Smooth muscle cell (in vitro differentiated cells): ENCODE measurements at regions not wholly inside any gene's neighbourhood (a gene's known extent, or its start where the extent isn't known, plus 50 kb on each side); places are given as distances from the start of the nearest gene placed in this dataset.

Source experiments
- DNase-seq: peaks from one replicate; lab custom pipeline; 2025; ENCODE audit not compliant: unreplicated experiment; lab: John Stamatoyannopoulos, UW
- H2AFZ ChIP-seq: fragments of 200-600 bp; sonication (generic); 2 replicates; pipeline ENCODE4 v1.6.0; 2016; ENCODE audit warnings: antibody characterized with exemption, low read depth, mild to moderate bottlenecking
- H3F3A ChIP-seq: fragments of 200-600 bp; sonication (generic); 2 replicates; pipeline ENCODE4 v1.6.0; 2017; ENCODE audit warnings: antibody characterized with exemption, low read depth
- H3K27ac ChIP-seq: fragments of 200-600 bp; sonication (generic); 2 replicates; pipeline ENCODE4 v1.5.1; 2016; ENCODE audit warnings: low read depth, mild to moderate bottlenecking
- H3K27me3 ChIP-seq: fragments of 200-600 bp; sonication (generic); 2 replicates; pipeline ENCODE4 v1.6.1; 2016; ENCODE audit warnings: low read depth, mild to moderate bottlenecking
- H3K36me3 ChIP-seq: fragments of 200-600 bp; sonication (generic); 2 replicates; pipeline ENCODE4 v1.5.1; 2016; ENCODE audit warnings: low read depth
- H3K4me1 ChIP-seq: fragments of 200-600 bp; sonication (generic); 2 replicates; pipeline ENCODE4 v1.5.1; 2016; ENCODE audit warnings: low read depth
- H3K4me2 ChIP-seq: fragments of 200-600 bp; sonication (generic); 2 replicates; pipeline ENCODE4 v1.6.0; 2016; ENCODE audit warnings: mild to moderate bottlenecking
- H3K4me3 ChIP-seq: fragments of 200-600 bp; sonication (generic); 2 replicates; pipeline ENCODE4 v1.5.1; 2016; ENCODE audit warnings: mild to moderate bottlenecking
- H3K79me2 ChIP-seq: fragments of 200-600 bp; sonication (generic); 2 replicates; pipeline ENCODE4 v1.6.0; 2016; ENCODE audit warnings: low read depth, mild to moderate bottlenecking
- H3K9ac ChIP-seq: fragments of 200-600 bp; sonication (generic); 2 replicates; pipeline ENCODE4 v1.6.0; 2016; ENCODE audit warnings: low read depth
- H3K9me3 ChIP-seq: fragments of 200-600 bp; sonication (generic); replicated peaks from 2 replicates; pipeline ENCODE4 v1.5.1; 2016; ENCODE audit warnings: low read depth
- H4K20me1 ChIP-seq: fragments of 200-600 bp; sonication (generic); 2 replicates; pipeline ENCODE4 v1.6.0; 2016; ENCODE audit warnings: low read depth
- WGBS: methylation state at CpG from one replicate; pipeline ENCODE4 v1.1.7; 2016; ENCODE audit warnings: low lambda C conversion rate; 5-methylcytosine and 5-hydroxymethylcytosine counted together
- TF ChIP-seq, protein P1 (sequence below): fragments of 200-600 bp; sonication (generic); IDR thresholded peaks from 2 replicates; pipeline ENCODE4 v1.5.1; 2017; ENCODE audit warnings: borderline replicate concordance, mild to moderate bottlenecking, antibody characterized with exemption; ENCODE audit not compliant: insufficient read depth, poor library complexity, severe bottlenecking

DNA sequence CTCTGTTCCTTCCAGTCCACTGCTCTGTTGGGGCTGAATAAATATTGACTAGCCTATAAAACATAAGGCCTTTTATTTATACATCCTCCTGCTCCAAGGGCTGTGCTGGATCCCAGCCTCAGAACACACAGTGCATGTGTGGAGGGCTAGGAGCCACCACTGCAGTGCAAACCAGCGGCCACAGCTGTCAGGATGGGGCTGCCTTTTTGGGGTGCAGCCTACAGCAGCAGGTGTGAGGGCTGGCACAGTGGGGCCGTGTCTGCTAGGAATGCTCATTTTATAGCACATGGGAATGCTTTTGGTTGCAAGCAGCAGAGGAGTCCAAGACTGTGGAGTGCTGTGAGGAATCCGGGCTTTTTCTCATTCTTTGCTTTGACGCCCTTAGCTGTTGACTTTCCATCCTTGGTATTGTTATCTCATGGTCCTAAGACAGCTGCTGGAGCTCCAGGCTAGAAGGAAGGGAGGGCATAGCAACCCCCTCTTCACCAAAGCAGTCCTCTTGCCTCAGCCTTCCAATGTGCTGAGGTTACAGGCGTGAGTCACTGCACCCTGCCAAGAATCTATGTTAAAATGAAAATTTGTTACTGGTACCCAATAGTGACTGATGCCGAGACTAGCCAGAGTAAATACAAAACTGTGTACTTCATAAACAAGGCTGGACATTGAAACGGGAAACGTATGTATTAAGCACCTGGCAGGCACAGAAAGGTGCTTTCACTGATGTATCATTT is 334.3 kb upstream of the GATB start:
- Histone ChIP-seq H3K36me3 (no peaks in the 10 kb centered on the region), H3K4me1 (no peaks in the 10 kb centered on the region), H3K9me3 (no peaks in the 10 kb centered on the region), H3K27ac (no peak overlapping the region), H2AFZ (no peak overlapping the region), H3K4me2 (no peak overlapping the region), H3K9ac (no peak overlapping the region), H3K4me3 (no peak overlapping the region), H3F3A (no peaks in the 10 kb centered on the region), H3K79me2 (no peaks in the 10 kb centered on the region), H4K20me1 (no peaks in the 10 kb centered on the region), H3K27me3 (peaks cover 6% of the 10 kb centered on the region)
- TF ChIP-seq, protein P1, sequence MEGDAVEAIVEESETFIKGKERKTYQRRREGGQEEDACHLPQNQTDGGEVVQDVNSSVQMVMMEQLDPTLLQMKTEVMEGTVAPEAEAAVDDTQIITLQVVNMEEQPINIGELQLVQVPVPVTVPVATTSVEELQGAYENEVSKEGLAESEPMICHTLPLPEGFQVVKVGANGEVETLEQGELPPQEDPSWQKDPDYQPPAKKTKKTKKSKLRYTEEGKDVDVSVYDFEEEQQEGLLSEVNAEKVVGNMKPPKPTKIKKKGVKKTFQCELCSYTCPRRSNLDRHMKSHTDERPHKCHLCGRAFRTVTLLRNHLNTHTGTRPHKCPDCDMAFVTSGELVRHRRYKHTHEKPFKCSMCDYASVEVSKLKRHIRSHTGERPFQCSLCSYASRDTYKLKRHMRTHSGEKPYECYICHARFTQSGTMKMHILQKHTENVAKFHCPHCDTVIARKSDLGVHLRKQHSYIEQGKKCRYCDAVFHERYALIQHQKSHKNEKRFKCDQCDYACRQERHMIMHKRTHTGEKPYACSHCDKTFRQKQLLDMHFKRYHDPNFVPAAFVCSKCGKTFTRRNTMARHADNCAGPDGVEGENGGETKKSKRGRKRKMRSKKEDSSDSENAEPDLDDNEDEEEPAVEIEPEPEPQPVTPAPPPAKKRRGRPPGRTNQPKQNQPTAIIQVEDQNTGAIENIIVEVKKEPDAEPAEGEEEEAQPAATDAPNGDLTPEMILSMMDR = no peak
- 72% methylated on average over 8 of the region's 8 CpGs for WGBS
- no peak for DNase-seq

DNA sequence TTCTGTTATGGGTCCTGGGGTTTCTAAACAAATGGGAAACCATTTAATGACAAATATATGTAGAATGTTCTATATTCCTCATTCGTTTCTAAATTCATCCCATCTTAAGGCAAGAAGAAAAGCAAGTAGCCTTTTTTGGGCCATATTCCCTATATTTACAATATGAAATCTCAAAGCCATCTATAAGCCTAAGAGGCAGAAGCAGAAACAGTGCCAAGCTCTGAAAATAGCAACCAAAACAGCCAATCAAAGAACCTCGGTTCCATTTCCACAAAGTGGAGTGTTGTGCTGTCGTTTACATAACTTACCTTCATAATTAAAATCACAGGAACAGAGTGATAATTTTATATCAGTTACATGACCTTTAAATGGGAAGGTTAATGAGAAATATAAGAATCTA is 330.6 kb upstream of the GATB start:
- no peak for DNase-seq
- Histone ChIP-seq H2AFZ (no peak overlapping the region), H3K27ac (peak overlapping the region; percentile 24), H3K9me3 (no peaks in the 10 kb centered on the region), H3K9ac (no peak overlapping the region), H3K4me2 (no peak overlapping the region), H4K20me1 (no peaks in the 10 kb centered on the region), H3K4me1 (no peaks in the 10 kb centered on the region), H3K4me3 (no peak overlapping the region), H3F3A (no peaks in the 10 kb centered on the region), H3K36me3 (no peaks in the 10 kb centered on the region), H3K79me2 (no peaks in the 10 kb centered on the region), H3K27me3 (peaks cover 2% of the 10 kb centered on the region)
- TF ChIP-seq, protein P1 = no peak
- WGBS = 94% methylated on average over 3 of the region's 3 CpGs

DNA sequence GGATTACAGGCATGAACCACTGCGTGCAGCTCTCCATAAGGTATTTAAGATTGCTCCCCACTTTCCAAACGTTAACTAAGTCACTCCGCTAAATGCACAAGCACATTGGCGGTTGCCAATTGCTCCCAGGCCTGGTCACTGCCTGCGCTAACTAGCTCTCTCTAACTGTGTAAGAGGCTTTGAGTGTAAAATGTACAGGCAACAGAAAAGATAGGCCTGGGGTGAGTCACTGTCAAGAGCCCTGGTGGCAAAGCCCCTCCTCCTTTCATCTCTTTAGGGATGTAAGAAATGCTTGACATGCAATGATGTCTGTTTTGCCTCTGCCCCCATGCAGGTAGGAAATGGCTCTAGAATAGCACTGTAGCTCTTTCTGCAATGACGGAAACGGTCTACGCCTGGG is 329.7 kb upstream of the GATB start:
- no peaks in the 10 kb centered on the region for H3K36me3 ChIP-seq
- DNase-seq = no peak
- H2AFZ ChIP-seq = no peak overlapping the region
- H3K27me3 ChIP-seq = no peaks in the 10 kb centered on the region
- no peak overlapping the region for H3K9ac ChIP-seq
- no peak overlapping the region for H3K4me3 ChIP-seq
- H3K9me3 ChIP-seq = no peaks in the 10 kb centered on the region
- TF ChIP-seq, protein P1 = no peak
- WGBS = 36% methylated on average over 8 of the region's 8 CpGs
- H4K20me1 ChIP-seq = no peaks in the 10 kb centered on the region
- H3K27ac ChIP-seq = peak overlapping the region; percentile 24
- no peaks in the 10 kb centered on the region for H3K4me1 ChIP-seq
- H3F3A ChIP-seq = no peaks in the 10 kb centered on the region
- H3K4me2 ChIP-seq = no peak overlapping the region
- no peaks in the 10 kb centered on the region for H3K79me2 ChIP-seq

DNA sequence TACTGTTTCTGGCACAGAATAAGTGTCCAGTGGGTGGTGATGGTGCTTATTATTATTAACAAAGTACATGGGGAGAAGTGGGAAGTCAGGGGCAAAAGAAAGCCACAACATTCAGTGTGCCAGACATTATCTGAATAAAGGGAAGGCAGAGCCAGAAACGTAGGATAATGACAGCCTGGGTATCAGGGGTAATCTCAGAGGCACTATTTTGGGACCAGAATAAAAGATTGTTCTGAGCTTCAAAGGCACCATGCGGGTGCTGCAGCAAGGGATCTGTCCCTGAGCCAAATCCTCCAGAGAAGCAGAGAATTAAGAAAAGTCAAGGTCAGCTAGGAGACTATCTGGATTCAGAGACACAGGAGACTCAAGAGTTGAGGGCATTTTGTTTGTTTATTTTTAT is 328.8 kb upstream of the GATB start:
- 63% methylated on average over 2 of the region's 2 CpGs for WGBS

More for the DNA sequence above, 328.8 kb upstream of the GATB start:
- no peaks in the 10 kb centered on the region for H3F3A ChIP-seq
- H3K27me3 ChIP-seq = no peaks in the 10 kb centered on the region
- no peaks in the 10 kb centered on the region for H4K20me1 ChIP-seq
- no peak overlapping the region for H3K27ac ChIP-seq
- no peak overlapping the region for H3K4me3 ChIP-seq
- H3K9me3 ChIP-seq = no peaks in the 10 kb centered on the region
- TF ChIP-seq, protein P1 = no peak
- H3K79me2 ChIP-seq = no peaks in the 10 kb centered on the region
- no peaks in the 10 kb centered on the region for H3K4me1 ChIP-seq
- no peak overlapping the region for H3K9ac ChIP-seq
- no peak overlapping the region for H2AFZ ChIP-seq
- no peaks in the 10 kb centered on the region for H3K36me3 ChIP-seq
- H3K4me2 ChIP-seq = no peak overlapping the region
- no peak for DNase-seq
